ENCODE measurements at regions not wholly inside any gene's neighbourhood (a gene's known extent, or its start where the extent isn't known, plus 50 kb on each side); places are given as distances from the start of the nearest gene placed in this dataset.
"Not testable (repeated sequence)": the region's sequence is repeated elsewhere in the genome, so short reads cannot be mapped to it uniquely, and the experiment has no call there.

- not testable (repeated sequence) for H3K36me3 Mint-ChIP-seq (ENCODE audit: unreplicated experiment); H3K9me3 Mint-ChIP-seq (ENCODE audit: unreplicated experiment); H3K4me3 Mint-ChIP-seq (ENCODE audit: unreplicated experiment); H3K27me3 Mint-ChIP-seq (ENCODE audit: unreplicated experiment); H3K4me1 Mint-ChIP-seq (ENCODE audit: unreplicated experiment); H3K27ac Mint-ChIP-seq (ENCODE audit: unreplicated experiment)
- peak; percentile 76 for DNase-seq (ENCODE audit: extremely low spot score, unreplicated experiment)
These were observed 56.7 kb upstream of the GOLGA8R start for GRCh38 chr15:30470601-30471365.

GRCh38 chr15:30471366-30471749 is 57.3 kb upstream of the GOLGA8R start:
- not testable (repeated sequence) for DNase-seq (ENCODE audit: extremely low spot score, unreplicated experiment); H3K4me3 Mint-ChIP-seq (ENCODE audit: unreplicated experiment); H3K4me1 Mint-ChIP-seq (ENCODE audit: unreplicated experiment); H3K27me3 Mint-ChIP-seq (ENCODE audit: unreplicated experiment); H3K9me3 Mint-ChIP-seq (ENCODE audit: unreplicated experiment); H3K36me3 Mint-ChIP-seq (ENCODE audit: unreplicated experiment); H3K27ac Mint-ChIP-seq (ENCODE audit: unreplicated experiment)

GRCh38 chr15:30471817-30472551 is 57.9 kb upstream of the GOLGA8R start:
- not testable (repeated sequence) for H3K27me3 Mint-ChIP-seq (ENCODE audit: unreplicated experiment); H3K4me3 Mint-ChIP-seq (ENCODE audit: unreplicated experiment); H3K9me3 Mint-ChIP-seq (ENCODE audit: unreplicated experiment); DNase-seq (ENCODE audit: extremely low spot score, unreplicated experiment); H3K36me3 Mint-ChIP-seq (ENCODE audit: unreplicated experiment); H3K27ac Mint-ChIP-seq (ENCODE audit: unreplicated experiment); H3K4me1 Mint-ChIP-seq (ENCODE audit: unreplicated experiment)

DNA sequence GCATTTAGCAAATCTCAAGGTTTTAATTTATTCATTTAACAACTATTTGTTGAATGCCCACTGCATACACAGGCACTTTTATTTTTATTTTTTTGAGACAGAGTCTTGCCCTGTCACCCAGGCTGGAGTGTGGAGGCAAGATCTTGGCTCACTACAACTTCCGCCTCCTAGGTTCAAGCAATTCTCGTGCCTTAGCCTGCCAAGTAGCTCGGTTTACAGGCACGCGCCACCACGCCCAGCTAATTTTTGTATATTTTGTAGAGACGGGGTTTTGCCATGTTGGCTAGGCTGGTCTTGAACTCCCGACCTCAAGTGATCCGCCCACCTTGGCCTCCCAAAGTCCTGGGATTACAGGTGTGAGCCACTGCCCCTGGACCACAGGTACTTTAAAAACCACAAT is 67.0 kb upstream of the GOLGA8Q start:
- H3K27ac Mint-ChIP-seq (ENCODE audit: unreplicated experiment) = peak overlapping the region; percentile 64
- H3K4me1 Mint-ChIP-seq (ENCODE audit: unreplicated experiment); H3K9me3 Mint-ChIP-seq (ENCODE audit: unreplicated experiment); H3K27me3 Mint-ChIP-seq (ENCODE audit: unreplicated experiment); H3K36me3 Mint-ChIP-seq (ENCODE audit: unreplicated experiment); H3K4me3 Mint-ChIP-seq (ENCODE audit: unreplicated experiment); DNase-seq (ENCODE audit: extremely low spot score, unreplicated experiment): not testable (repeated sequence)

- H3K9me3 Mint-ChIP-seq (ENCODE audit: unreplicated experiment); H3K27me3 Mint-ChIP-seq (ENCODE audit: unreplicated experiment); H3K36me3 Mint-ChIP-seq (ENCODE audit: unreplicated experiment); DNase-seq (ENCODE audit: extremely low spot score, unreplicated experiment); H3K27ac Mint-ChIP-seq (ENCODE audit: unreplicated experiment); H3K4me1 Mint-ChIP-seq (ENCODE audit: unreplicated experiment); H3K4me3 Mint-ChIP-seq (ENCODE audit: unreplicated experiment): not testable (repeated sequence)
These were observed 62.6 kb upstream of the GOLGA8Q start for GRCh38 chr15:30489237-30489636.

DNA sequence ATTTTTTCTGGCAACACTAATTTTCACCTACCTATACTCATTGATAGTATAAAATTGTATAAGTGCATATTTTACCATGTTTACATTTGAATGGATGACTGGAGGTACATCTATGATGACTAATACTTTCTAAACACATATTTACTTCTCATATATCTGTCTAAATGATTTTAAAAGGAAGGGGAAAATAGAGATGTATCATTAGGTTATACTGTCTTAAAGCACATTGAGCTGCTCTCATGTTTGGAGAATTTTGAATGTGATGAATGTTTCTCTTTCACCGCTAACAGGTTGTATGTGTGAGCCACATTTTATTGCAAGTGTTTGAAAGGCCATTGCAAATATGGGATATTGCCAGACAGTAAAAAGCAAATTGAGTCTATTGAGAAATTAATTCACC is 61.5 kb upstream of the GOLGA8Q start:
- H3K4me1 Mint-ChIP-seq (ENCODE audit: unreplicated experiment); H3K27me3 Mint-ChIP-seq (ENCODE audit: unreplicated experiment); H3K36me3 Mint-ChIP-seq (ENCODE audit: unreplicated experiment); DNase-seq (ENCODE audit: extremely low spot score, unreplicated experiment); H3K9me3 Mint-ChIP-seq (ENCODE audit: unreplicated experiment); H3K27ac Mint-ChIP-seq (ENCODE audit: unreplicated experiment); H3K4me3 Mint-ChIP-seq (ENCODE audit: unreplicated experiment): not testable (repeated sequence)

- H3K27me3 Mint-ChIP-seq (ENCODE audit: unreplicated experiment); H3K36me3 Mint-ChIP-seq (ENCODE audit: unreplicated experiment); H3K4me1 Mint-ChIP-seq (ENCODE audit: unreplicated experiment); H3K27ac Mint-ChIP-seq (ENCODE audit: unreplicated experiment); DNase-seq (ENCODE audit: extremely low spot score, unreplicated experiment); H3K9me3 Mint-ChIP-seq (ENCODE audit: unreplicated experiment); H3K4me3 Mint-ChIP-seq (ENCODE audit: unreplicated experiment): not testable (repeated sequence)
These were observed 57.9 kb upstream of the GOLGA8Q start for GRCh38 chr15:30493947-30494346.

GRCh38 chr15:30497275-30497674 is 54.6 kb upstream of the GOLGA8Q start:
- H3K9me3 Mint-ChIP-seq (ENCODE audit: unreplicated experiment); H3K4me1 Mint-ChIP-seq (ENCODE audit: unreplicated experiment); H3K4me3 Mint-ChIP-seq (ENCODE audit: unreplicated experiment); H3K27me3 Mint-ChIP-seq (ENCODE audit: unreplicated experiment); H3K27ac Mint-ChIP-seq (ENCODE audit: unreplicated experiment); H3K36me3 Mint-ChIP-seq (ENCODE audit: unreplicated experiment); DNase-seq (ENCODE audit: extremely low spot score, unreplicated experiment): not testable (repeated sequence)

- not testable (repeated sequence) for DNase-seq (ENCODE audit: extremely low spot score, unreplicated experiment); H3K27ac Mint-ChIP-seq (ENCODE audit: unreplicated experiment); H3K4me1 Mint-ChIP-seq (ENCODE audit: unreplicated experiment); H3K27me3 Mint-ChIP-seq (ENCODE audit: unreplicated experiment); H3K9me3 Mint-ChIP-seq (ENCODE audit: unreplicated experiment); H3K4me3 Mint-ChIP-seq (ENCODE audit: unreplicated experiment); H3K36me3 Mint-ChIP-seq (ENCODE audit: unreplicated experiment)
These were observed 52.6 kb upstream of the GOLGA8Q start for GRCh38 chr15:30499233-30499632.

DNA sequence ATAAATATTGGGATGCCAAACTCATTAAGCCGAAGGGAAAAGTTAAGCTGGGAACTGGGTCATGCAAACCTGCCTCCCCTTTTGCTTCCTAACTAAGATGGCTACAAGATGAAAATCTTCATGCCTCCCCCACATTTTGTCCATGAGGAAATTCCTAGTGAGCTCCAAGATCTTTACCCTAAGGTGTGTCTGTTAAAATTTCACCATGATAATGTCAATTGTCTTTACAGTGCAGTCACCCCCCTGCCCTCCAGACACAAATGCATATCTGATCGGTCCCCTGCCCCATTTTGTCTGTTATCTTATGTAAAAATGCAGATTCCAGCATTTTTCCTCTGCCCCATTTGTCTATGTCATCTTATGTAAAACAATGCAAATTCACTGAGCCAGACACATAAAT is 51.3 kb upstream of the GOLGA8Q start:
- not testable (repeated sequence) for DNase-seq (ENCODE audit: extremely low spot score, unreplicated experiment); H3K27me3 Mint-ChIP-seq (ENCODE audit: unreplicated experiment); H3K4me1 Mint-ChIP-seq (ENCODE audit: unreplicated experiment); H3K4me3 Mint-ChIP-seq (ENCODE audit: unreplicated experiment); H3K36me3 Mint-ChIP-seq (ENCODE audit: unreplicated experiment); H3K27ac Mint-ChIP-seq (ENCODE audit: unreplicated experiment); H3K9me3 Mint-ChIP-seq (ENCODE audit: unreplicated experiment)
